Activated CD4-positive, alpha-beta T cell treated with anti-CD3 and anti-CD28 coated beads, Interleukin-10, Interleukin-2, amounts not matched to agents 100 ng/mL and 50 ng/mL, durations not matched to agents 16 hours and 8 hours (primary cell): ENCODE measurements at regions not wholly inside any gene's neighbourhood (a gene's known extent, or its start where the extent isn't known, plus 50 kb on each side); places are given as distances from the start of the nearest gene placed in this dataset.
"Not testable (repeated sequence)": the region's sequence is repeated elsewhere in the genome, so short reads cannot be mapped to it uniquely, and the experiment has no call there.

Experiments
- DNase-seq: peaks from one replicate; pipeline ENCODE4 v3.0.0-alpha.2; 2020

- DNase-seq: no peak
Observed at GRCh38 chr3:158026236-158026635, 80.0 kb downstream of the SHOX2 start.

- not testable (repeated sequence) for DNase-seq
Observed at GRCh38 chr3:158019897-158020296, 86.3 kb downstream of the SHOX2 start.

- DNase-seq: no peak
Observed at GRCh38 chr3:158018462-158018861, 87.8 kb downstream of the SHOX2 start.

DNA sequence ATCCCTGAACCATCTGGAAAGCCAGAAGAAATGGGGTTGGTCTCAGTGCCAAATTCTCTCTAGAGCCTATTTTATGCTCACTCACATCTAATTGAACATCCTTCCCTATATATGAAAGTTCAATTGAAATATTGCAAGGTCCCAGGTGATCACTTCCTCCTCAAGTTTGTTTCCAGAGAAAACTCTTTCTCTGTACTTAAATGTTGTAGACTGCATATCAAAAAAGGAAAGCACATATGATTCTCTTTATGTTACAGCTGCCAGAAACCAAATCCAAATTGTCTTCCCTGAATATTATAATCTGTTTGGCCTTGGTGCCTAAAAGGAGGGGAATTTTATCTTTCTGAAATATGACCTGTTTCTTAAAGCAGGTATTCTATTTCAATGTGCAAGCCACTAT is 93.3 kb downstream of the SHOX2 start:
- DNase-seq: no peak

DNA sequence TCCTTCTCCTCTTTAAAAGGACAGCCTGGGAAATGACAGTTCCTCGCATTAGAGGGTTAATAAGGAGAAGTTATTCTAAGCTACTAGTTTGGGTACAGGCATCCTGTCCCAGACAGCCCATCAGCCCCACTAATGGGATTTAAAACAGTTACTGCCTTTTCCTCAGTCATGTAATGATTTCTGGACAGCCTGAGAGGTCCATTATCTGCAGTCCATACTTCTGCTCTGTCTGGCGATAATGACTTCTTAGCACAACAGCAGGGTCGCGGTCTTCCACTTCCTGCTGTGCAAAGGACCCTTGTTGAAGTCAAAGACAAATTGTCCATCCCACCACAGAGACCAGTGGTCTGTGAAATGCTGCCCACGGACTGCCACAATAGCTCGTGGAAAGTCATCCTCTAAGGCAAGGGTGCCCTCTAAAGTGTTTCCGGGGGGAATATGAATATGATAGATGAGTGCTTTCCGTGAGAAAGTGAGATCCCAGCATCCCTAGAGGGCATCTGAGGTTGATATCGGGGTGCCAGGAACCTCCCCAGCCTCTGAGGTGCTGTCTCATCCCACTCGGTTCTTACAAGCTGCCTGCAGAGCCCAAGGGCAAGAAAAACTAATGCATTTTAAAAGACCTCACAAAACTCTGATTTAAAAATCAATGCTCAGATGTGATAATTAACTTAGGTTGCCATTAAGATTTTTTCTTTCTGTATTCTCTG is 100.7 kb downstream of the SHOX2 start:
- DNase-seq: no peak

DNA sequence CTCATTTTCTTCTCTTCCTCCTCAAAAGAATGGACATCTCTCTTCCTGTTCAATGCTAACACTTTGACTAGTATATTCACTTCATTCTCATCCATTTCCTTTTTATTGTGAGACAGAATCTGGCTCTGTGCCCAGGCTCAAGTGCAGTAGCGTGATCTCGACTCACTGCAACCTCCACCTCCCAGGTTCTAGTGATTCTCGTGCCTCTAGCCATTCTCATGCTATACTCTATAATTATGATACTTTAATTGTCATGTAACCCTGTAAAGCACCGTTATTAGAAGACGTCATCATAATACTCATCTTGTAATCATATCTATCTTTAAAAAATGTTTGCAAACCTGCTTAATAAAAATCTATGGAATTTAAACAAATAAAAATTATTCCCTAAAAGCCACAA is 107.0 kb downstream of the SHOX2 start:
- no peak for DNase-seq

DNA sequence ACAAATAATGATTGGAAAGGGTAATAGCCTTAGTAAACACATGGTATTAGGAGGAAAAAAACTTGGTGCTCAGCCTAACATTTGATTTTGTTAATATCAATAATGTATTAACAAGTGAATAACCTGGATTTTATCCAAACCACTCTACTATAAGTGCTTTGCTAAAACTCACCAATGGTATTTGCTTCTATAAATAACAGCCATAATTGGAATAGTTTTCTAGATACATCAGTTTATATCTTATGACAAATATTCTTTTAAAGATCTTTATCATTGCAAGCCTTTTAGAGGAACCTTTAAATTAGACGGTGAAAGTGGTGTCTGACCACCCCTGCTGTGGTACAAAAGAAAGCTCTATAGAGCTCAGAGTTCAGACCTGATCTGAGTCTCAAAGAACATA is 123.9 kb downstream of the SHOX2 start:
- no peak for DNase-seq

GRCh38 chr3:157981819-157982218 is 124.4 kb downstream of the SHOX2 start:
- no peak for DNase-seq

DNA sequence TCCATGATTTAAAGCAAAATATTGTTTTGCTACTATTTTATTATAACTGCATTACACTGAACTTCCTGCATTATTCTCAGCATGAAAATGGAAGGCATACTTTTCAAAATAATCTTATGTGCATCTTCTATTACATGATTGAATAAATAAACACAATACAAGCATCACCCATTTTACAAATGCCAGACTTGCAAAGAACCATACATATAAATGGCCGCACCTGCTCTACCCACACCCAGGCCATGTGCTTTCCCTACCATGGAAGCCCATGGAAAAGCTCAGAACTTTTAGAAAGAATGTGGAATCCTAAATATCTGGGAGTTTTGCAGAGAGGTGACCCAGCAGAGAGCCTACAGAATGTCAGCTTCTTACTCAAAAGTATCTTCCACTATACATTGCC is 127.2 kb downstream of the SHOX2 start:
- no peak for DNase-seq

GRCh38 chr3:157961665-157962064 is 144.6 kb downstream of the SHOX2 start:
- DNase-seq: no peak

DNA sequence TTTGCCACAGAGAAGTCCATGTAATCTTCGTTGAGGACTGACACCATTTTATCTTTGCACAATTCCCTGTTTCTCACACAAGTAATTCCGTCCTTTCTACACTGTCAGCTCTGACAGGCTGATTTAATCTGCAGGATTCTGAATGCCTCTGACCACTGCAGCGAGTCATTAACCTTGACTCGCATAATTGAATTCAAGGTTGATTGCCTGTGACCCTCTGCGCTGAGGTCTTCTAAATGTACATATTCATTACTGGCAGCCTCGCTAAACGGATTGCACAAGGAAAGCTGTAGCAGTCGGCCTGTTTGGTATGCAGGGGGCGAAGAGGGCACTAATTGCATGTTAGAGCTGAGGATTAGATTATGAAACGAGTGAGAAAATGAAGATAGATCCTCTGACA is 147.8 kb downstream of the SHOX2 start:
- no peak for DNase-seq

DNA sequence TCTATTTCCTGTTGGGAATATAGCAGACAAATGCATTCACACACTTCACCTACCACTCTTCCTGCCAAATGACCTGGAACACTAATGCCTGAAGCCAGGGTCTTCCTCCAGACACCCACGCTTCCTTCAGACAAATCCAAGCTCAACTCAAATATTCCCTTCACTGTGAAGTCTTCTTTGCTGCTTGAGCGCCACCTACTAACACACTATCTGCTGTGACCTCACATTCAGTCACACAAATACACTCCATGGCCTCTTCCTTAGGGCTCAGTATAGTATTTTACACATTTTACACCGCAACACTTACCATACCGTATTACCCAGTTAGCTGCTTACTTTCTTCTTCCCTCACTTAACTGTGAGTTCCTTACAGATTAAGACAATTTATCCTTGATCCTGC is 149.4 kb downstream of the SHOX2 start:
- no peak for DNase-seq

GRCh38 chr3:157956176-157956575 is 150.0 kb downstream of the SHOX2 start:
- no peak for DNase-seq

GRCh38 chr3:157953565-157953964 is 152.7 kb downstream of the SHOX2 start:
- DNase-seq: no peak

DNA sequence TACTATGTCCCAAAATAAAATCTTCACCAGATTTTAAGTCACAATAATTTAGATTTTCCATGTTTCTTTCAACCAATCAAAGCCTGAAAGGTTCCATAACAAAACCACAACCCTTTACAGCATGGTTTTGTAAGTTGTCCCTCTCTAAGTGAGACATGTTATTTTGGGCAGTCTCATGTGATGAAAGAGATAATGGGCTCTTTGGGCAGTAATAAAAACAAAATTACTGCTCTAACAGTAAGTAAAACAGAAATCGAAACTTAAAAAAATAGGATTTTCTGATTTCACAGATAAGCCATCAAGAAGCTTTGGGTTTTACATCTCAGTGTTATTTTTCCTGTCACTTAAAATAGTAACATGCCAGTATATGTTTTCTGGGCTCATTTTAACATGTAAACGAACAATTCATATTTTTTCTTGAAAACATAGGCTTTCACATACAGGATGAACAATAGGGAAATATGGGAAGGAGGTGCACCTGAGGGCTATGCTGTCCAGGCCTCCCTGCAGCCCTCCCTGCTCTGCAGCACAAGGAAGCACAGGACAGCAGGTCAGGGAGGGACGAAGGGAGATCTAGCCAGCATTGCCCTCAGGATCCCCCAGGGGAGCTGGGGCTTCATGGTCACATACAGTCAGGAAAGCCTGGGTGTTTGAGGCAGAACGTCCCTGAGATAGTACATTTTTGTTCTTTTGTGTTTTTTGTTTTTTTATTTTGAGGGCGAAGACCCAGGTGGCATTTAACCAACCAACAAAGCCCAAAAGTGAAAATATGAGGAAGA is 157.4 kb downstream of the SHOX2 start:
- DNase-seq: no peak

GRCh38 chr3:157939166-157939565 is 167.1 kb downstream of the SHOX2 start:
- no peak for DNase-seq

DNA sequence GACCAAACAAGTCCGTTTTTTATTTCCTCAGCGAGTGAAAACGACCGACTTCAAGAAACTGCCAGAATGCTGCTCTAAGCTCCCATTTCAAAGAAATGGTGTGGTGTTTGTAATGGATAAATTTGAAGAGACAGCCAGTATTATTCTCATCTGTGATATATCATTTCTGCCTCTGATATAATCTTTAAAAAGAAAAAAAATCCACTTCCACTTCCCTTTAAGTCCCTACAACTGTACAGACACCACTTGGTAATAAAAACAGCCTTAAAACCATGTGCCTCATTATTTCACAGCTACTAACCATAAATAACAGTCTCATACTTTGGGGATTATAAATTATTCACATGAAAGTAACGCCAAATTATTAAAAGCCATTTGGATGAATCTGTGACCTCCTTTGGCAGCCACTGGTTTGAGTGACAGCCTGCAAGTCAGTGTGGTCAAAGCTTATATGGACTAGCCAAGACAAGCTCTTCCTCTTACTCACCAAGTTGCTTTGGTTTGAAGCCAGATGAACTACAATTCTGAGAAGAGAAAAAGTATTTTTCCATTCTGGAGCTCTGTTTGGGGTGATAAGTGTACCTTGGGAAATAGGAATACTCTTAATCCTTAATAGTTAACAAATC is 168.0 kb downstream of the SHOX2 start:
- no peak for DNase-seq

DNA sequence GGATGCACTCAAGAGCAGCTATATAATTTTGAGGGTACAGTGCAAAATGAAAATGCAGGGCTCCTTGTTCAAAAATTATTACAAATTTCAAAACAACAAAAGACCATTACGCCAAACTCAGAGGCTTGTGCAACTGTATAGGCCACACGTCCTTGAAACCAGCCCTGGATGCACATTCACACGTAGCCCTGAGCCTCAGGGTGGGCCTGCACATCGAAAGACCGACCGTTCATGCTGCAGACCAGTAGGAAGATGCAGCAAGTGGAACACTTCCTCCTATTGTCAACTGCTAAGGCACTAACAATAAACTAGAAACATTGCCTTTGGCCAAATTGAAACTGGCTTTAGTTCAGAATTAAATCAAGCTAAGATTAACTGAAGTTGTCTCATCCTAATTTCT is 174.7 kb downstream of the SHOX2 start:
- no peak for DNase-seq

- DNase-seq: no peak
Observed at GRCh38 chr3:157930000-157930780, 176.0 kb downstream of the SHOX2 start.

GRCh38 chr3:157926822-157927221 is 179.4 kb downstream of the SHOX2 start:
- no peak for DNase-seq

- DNase-seq: no peak
Observed at GRCh38 chr3:157922614-157923013, 183.6 kb downstream of the SHOX2 start.

- no peak for DNase-seq
Observed at GRCh38 chr3:157921811-157922210, 184.4 kb downstream of the SHOX2 start.
